GM12878 (cell line): ENCODE measurements at regions not wholly inside any gene's neighbourhood (a gene's known extent, or its start where the extent isn't known, plus 50 kb on each side); places are given as distances from the start of the nearest gene placed in this dataset.

Experiments used
- ATAC-seq: fragments of 200-7000 bp; cut with Tn5 transposase; 3 replicates; pipeline ENCODE4 v1.9.1; 2020; ENCODE audit warnings: mild to moderate bottlenecking, moderate library complexity
- BruUV-seq: library from RNA; stranded (reverse); fragments of 400-500 nt; replicated peaks from 2 replicates; lab custom pipeline; 2021; lab: Mats Ljungman, UMichigan
- CTCF ChIA-PET: fragments of 300-600 bp; sonication (Branson Sonifier 250); formaldehyde crosslinking; extraction: SDS; loops from one replicate; lab custom pipeline; 2021; ENCODE audit warnings: inconsistent platforms; lab: Yijun Ruan, JAX
- POLR2A ChIA-PET: fragments of 350-600 bp; formaldehyde crosslinking; extraction: SDS; loops from one replicate; lab custom pipeline; 2021; ENCODE audit warnings: inconsistent platforms; lab: Charles Lee
- RAD21 ChIA-PET: fragments of 300-600 bp; sonication (Branson Sonifier 250); formaldehyde crosslinking; loops from one replicate; lab custom pipeline; 2023; ENCODE audit warnings: antibody characterized with exemption; ENCODE audit not compliant: unreplicated experiment; lab: Charles Lee
- SMC1A ChIA-PET: fragments of 300-600 bp; sonication (Branson Sonifier 250); formaldehyde crosslinking; loops from one replicate; lab custom pipeline; 2023; ENCODE audit not compliant: unreplicated experiment, uncharacterized antibody; lab: Charles Lee
- DNase-seq: peaks from one replicate; pipeline ENCODE4 v3.0.0-alpha.2; 2011; ENCODE audit warnings: low read depth, low spot score
- FAIRE-seq: peaks from 3 replicates; lab custom pipeline; 2011; peaks lifted over from hg19 to GRCh38; lab: Jason Lieb, UNC
- H2AFZ ChIP-seq: 2 replicates; pipeline ENCODE4 v1.6.0; 2011; ENCODE audit warnings: low read depth, low read length, control low read depth; ENCODE audit not compliant: control insufficient read depth
- H3K27ac ChIP-seq: 2 replicates; pipeline ENCODE4 v1.5.1; 2011; ENCODE audit warnings: control low read depth; ENCODE audit not compliant: control insufficient read depth, insufficient read depth
- H3K27me3 ChIP-seq, 2 experiments: replicated peaks in 1 of 2; 2 replicates each; pipeline versions ENCODE4 v1.6.0 to v1.6.1; 2011; ENCODE audit warnings: low read length in 1 of 2; ENCODE audit not compliant: control insufficient read depth in 2 of 2, insufficient read depth in 2 of 2
- H3K36me3 ChIP-seq, 2 experiments: 2 replicates each; pipeline ENCODE4 v1.5.1; 2011; ENCODE audit warnings: low read length in 1 of 2; ENCODE audit not compliant: control insufficient read depth in 2 of 2, insufficient read depth in 2 of 2
- H3K4me1 ChIP-seq: 2 replicates; pipeline ENCODE4 v1.6.1; 2011; ENCODE audit warnings: mild to moderate bottlenecking, low read length, moderate library complexity, mixed read lengths; ENCODE audit not compliant: control insufficient read depth, insufficient read depth
- H3K4me2 ChIP-seq: 2 replicates; pipeline ENCODE4 v1.6.0; 2011; ENCODE audit warnings: control low read depth; ENCODE audit not compliant: control insufficient read depth, insufficient read depth
- H3K4me3 ChIP-seq: fragments of 200-600 bp; sonication (generic); 2 replicates; pipeline ENCODE4 v1.5.1; 2016
- H3K79me2 ChIP-seq: 2 replicates; pipeline ENCODE4 v1.6.0; 2011; ENCODE audit warnings: low read length; ENCODE audit not compliant: control insufficient read depth, insufficient read depth
- H3K9ac ChIP-seq: 2 replicates; pipeline ENCODE4 v1.8.0; 2011; ENCODE audit warnings: low read length, control low read depth, mixed read lengths; ENCODE audit not compliant: control insufficient read depth, insufficient read depth
- H3K9me3 ChIP-seq: replicated peaks from 3 replicates; pipeline ENCODE4 v1.5.1; 2011; ENCODE audit warnings: mild to moderate bottlenecking, low read length; ENCODE audit not compliant: control insufficient read depth, insufficient read depth
- H4K20me1 ChIP-seq: 2 replicates; pipeline ENCODE4 v1.6.0; 2011; ENCODE audit not compliant: control insufficient read depth, insufficient read depth
- BACH1 ChIP-seq: fragments of 450-650 bp; IDR thresholded peaks from 2 replicates; pipeline ENCODE4 v1.6.1; 2017; ENCODE audit warnings: mild to moderate bottlenecking, borderline replicate concordance
- BCL11A ChIP-seq: IDR thresholded peaks from 2 replicates; pipeline ENCODE4 v1.6.1; 2011; ENCODE audit warnings: low read depth, low read length
- CBX3 ChIP-seq: fragments of 200-600 bp; sonication (generic); IDR thresholded peaks from 2 replicates; pipeline ENCODE4 v1.6.1; 2016; ENCODE audit warnings: low read depth, borderline replicate concordance
- E4F1 ChIP-seq: fragments of 450-650 bp; IDR thresholded peaks from 2 replicates; pipeline ENCODE4 v1.6.1; 2018; ENCODE audit warnings: borderline replicate concordance, mild to moderate bottlenecking; ENCODE audit not compliant: partially characterized antibody
- GABPA ChIP-seq: IDR thresholded peaks from 2 replicates; pipeline ENCODE4 v1.6.1; 2014; ENCODE audit warnings: antibody characterized with exemption, low read depth, mild to moderate bottlenecking, inconsistent platforms
- HDAC2 ChIP-seq: fragments of 200-600 bp; sonication (generic); IDR thresholded peaks from 2 replicates; pipeline ENCODE4 v1.6.1; 2017
- HDGF ChIP-seq: fragments of 450-650 bp; IDR thresholded peaks from 2 replicates; pipeline ENCODE4 v1.6.1; 2016; ENCODE audit warnings: antibody characterized with exemption
- NR2C1 ChIP-seq: fragments of 450-650 bp; IDR thresholded peaks from 2 replicates; pipeline ENCODE4 v1.6.1; 2017; ENCODE audit warnings: antibody characterized with exemption, mild to moderate bottlenecking, moderate library complexity
- NR2F1 ChIP-seq: fragments of 450-650 bp; conservative IDR thresholded peaks from 2 replicates; pipeline ENCODE4 v1.6.1; 2017; ENCODE audit warnings: mild to moderate bottlenecking
- RBBP5 ChIP-seq: fragments of 200-600 bp; sonication (generic); conservative IDR thresholded peaks from 2 replicates; pipeline ENCODE4 v1.6.1; 2016
- SIN3A ChIP-seq: IDR thresholded peaks from 2 replicates; pipeline ENCODE4 v1.6.1; 2012; ENCODE audit warnings: low read depth, low read length, improper control_type of control experiment
- SMAD1 ChIP-seq: fragments of 450-650 bp; IDR thresholded peaks from 2 replicates; pipeline ENCODE4 v1.6.1; 2018; ENCODE audit warnings: mild to moderate bottlenecking, low read depth; ENCODE audit not compliant: partially characterized antibody
- TARDBP ChIP-seq: IDR thresholded peaks from 2 replicates; pipeline ENCODE4 v1.6.1; 2016; ENCODE audit warnings: borderline replicate concordance
- TCF3 ChIP-seq: IDR thresholded peaks from 2 replicates; pipeline ENCODE4 v1.6.1; 2012; ENCODE audit warnings: low read depth, mild to moderate bottlenecking, low read length, borderline replicate concordance; ENCODE audit not compliant: insufficient read depth
- WRNIP1 ChIP-seq: IDR thresholded peaks from 2 replicates; pipeline ENCODE4 v1.6.1; 2011; ENCODE audit warnings: low read depth, low read length, improper control_type of control experiment, borderline replicate concordance
- YBX1 ChIP-seq: fragments of 450-650 bp; IDR thresholded peaks from 2 replicates; pipeline ENCODE4 v1.6.1; 2016; ENCODE audit warnings: antibody characterized with exemption
- ZNF24 ChIP-seq: fragments of 450-650 bp; IDR thresholded peaks from 2 replicates; pipeline ENCODE4 v1.6.1; 2017; ENCODE audit warnings: antibody characterized with exemption, mild to moderate bottlenecking
- WGBS: methylation state at CpG from one replicate; pipeline ENCODE4 v1.1.6; 2016; ENCODE audit warnings: low lambda C conversion rate; ENCODE audit not compliant: insufficient replicate concordance, insufficient coverage; ENCODE audit errors: missing lambda C conversion rate; 5-methylcytosine and 5-hydroxymethylcytosine counted together
- in situ Hi-C: fragments of 300-500 bp; cut with MboI; formaldehyde crosslinking; loops from 9 replicates; pipeline ENCODE4 v1.14.3; 2018; ENCODE audit warnings: mixed read lengths
- intact Hi-C: fragments of 100-400 bp; cut with micrococcal nuclease; formaldehyde crosslinking; loops from one replicate; pipeline ENCODE4 v1.14.2; 2022; ENCODE audit not compliant: unreplicated experiment
- TF ChIP-seq, protein P1 (sequence below): fragments of 450-650 bp; formaldehyde crosslinking; IDR thresholded peaks from 2 replicates; pipeline ENCODE4 v1.5.0; 2022; ENCODE audit warnings: mild to moderate bottlenecking, missing genetic modification characterization
- TF ChIP-seq, protein P2 (sequence below): fragments of 450-650 bp; IDR thresholded peaks from 2 replicates; pipeline ENCODE4 v1.6.1; 2017; ENCODE audit warnings: mild to moderate bottlenecking, low read depth, inconsistent platforms; ENCODE audit not compliant: poor library complexity, severe bottlenecking

GRCh38 chr5:142221091-142221860 lies 103.5 kb downstream of the SPRY4 start:
- in situ Hi-C loops = no loop called here
- Histone ChIP-seq H3K79me2 (no peaks in the 10 kb centered on the region), H3K4me1 (peaks cover 13% of the 10 kb centered on the region), H3K4me2 (no peak overlapping the region), H3K36me3 (no peaks in the 10 kb centered on the region), H3K27me3 (peaks cover 0 to 2% of the 10 kb centered on the region in 2 experiments; a peak in 2 of 4 replicates), H2AFZ (no peak overlapping the region), H3K9ac (no peak overlapping the region), H4K20me1 (no peaks in the 10 kb centered on the region), H3K27ac (no peak overlapping the region), H3K4me3 (no peak overlapping the region), H3K9me3 (no peaks in the 10 kb centered on the region)
- DNase-seq = no peak
- no peak for TF ChIP-seq ZNF24
- no peak for TF ChIP-seq CBX3
- TF ChIP-seq E4F1 = no peak
- TF ChIP-seq, protein P1, sequence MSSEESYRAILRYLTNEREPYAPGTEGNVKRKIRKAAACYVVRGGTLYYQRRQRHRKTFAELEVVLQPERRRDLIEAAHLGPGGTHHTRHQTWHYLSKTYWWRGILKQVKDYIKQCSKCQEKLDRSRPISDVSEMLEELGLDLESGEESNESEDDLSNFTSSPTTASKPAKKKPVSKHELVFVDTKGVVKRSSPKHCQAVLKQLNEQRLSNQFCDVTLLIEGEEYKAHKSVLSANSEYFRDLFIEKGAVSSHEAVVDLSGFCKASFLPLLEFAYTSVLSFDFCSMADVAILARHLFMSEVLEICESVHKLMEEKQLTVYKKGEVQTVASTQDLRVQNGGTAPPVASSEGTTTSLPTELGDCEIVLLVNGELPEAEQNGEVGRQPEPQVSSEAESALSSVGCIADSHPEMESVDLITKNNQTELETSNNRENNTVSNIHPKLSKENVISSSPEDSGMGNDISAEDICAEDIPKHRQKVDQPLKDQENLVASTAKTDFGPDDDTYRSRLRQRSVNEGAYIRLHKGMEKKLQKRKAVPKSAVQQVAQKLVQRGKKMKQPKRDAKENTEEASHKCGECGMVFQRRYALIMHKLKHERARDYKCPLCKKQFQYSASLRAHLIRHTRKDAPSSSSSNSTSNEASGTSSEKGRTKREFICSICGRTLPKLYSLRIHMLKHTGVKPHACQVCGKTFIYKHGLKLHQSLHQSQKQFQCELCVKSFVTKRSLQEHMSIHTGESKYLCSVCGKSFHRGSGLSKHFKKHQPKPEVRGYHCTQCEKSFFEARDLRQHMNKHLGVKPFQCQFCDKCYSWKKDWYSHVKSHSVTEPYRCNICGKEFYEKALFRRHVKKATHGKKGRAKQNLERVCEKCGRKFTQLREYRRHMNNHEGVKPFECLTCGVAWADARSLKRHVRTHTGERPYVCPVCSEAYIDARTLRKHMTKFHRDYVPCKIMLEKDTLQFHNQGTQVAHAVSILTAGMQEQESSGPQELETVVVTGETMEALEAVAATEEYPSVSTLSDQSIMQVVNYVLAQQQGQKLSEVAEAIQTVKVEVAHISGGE = no peak
- no peak for TF ChIP-seq SMAD1
- no peak for TF ChIP-seq BACH1
- TF ChIP-seq RBBP5 = no peak
- no peak for TF ChIP-seq HDGF
- TF ChIP-seq TARDBP = no peak
- no peak for TF ChIP-seq YBX1
- TF ChIP-seq NR2C1 = no peak
- TF ChIP-seq WRNIP1 = no peak
- TF ChIP-seq HDAC2 = no peak
- TF ChIP-seq, protein P2, sequence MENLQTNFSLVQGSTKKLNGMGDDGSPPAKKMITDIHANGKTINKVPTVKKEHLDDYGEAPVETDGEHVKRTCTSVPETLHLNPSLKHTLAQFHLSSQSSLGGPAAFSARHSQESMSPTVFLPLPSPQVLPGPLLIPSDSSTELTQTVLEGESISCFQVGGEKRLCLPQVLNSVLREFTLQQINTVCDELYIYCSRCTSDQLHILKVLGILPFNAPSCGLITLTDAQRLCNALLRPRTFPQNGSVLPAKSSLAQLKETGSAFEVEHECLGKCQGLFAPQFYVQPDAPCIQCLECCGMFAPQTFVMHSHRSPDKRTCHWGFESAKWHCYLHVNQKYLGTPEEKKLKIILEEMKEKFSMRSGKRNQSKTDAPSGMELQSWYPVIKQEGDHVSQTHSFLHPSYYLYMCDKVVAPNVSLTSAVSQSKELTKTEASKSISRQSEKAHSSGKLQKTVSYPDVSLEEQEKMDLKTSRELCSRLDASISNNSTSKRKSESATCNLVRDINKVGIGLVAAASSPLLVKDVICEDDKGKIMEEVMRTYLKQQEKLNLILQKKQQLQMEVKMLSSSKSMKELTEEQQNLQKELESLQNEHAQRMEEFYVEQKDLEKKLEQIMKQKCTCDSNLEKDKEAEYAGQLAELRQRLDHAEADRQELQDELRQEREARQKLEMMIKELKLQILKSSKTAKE = no peak
- TF ChIP-seq NR2F1 = no peak
- TF ChIP-seq GABPA = no peak
- TF ChIP-seq SIN3A = no peak
- TF ChIP-seq TCF3 = no peak
- TF ChIP-seq BCL11A = no peak
- ChIA-PET POLR2A (no interaction called here), SMC1A (no interaction called here), RAD21 (no interaction called here), CTCF (no interaction called here)
- 71% methylated on average over 11 of the region's 11 CpGs for WGBS
- ATAC-seq = no peak
- FAIRE-seq = no peak
- intact Hi-C loops = loop anchor here (5.0 kb wide), 1 partner anchor 101 kb away; no protein-coding TSS in a partner anchor
- BruUV-seq = no TSS peak
